ENCODE measurements at regions not wholly inside any gene's neighbourhood (a gene's known extent, or its start where the extent isn't known, plus 50 kb on each side); places are given as distances from the start of the nearest gene placed in this dataset.

- TF ChIP-seq SPI1 (IDR thresholded peaks at IDR 0.05; ENCODE audit: borderline replicate concordance, low read depth) (no peak), POLR2AphosphoS5 (IDR thresholded peaks at IDR 0.05; ENCODE audit: low read depth) (no peak), GABPA (IDR thresholded peaks at IDR 0.05; ENCODE audit: low read depth) (no peak)
- TF ChIP-seq, protein P1, sequence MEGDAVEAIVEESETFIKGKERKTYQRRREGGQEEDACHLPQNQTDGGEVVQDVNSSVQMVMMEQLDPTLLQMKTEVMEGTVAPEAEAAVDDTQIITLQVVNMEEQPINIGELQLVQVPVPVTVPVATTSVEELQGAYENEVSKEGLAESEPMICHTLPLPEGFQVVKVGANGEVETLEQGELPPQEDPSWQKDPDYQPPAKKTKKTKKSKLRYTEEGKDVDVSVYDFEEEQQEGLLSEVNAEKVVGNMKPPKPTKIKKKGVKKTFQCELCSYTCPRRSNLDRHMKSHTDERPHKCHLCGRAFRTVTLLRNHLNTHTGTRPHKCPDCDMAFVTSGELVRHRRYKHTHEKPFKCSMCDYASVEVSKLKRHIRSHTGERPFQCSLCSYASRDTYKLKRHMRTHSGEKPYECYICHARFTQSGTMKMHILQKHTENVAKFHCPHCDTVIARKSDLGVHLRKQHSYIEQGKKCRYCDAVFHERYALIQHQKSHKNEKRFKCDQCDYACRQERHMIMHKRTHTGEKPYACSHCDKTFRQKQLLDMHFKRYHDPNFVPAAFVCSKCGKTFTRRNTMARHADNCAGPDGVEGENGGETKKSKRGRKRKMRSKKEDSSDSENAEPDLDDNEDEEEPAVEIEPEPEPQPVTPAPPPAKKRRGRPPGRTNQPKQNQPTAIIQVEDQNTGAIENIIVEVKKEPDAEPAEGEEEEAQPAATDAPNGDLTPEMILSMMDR (IDR thresholded peaks at IDR 0.05; ENCODE audit: insufficient read depth, low read length): no peak
- TF ChIP-seq, protein P2, sequence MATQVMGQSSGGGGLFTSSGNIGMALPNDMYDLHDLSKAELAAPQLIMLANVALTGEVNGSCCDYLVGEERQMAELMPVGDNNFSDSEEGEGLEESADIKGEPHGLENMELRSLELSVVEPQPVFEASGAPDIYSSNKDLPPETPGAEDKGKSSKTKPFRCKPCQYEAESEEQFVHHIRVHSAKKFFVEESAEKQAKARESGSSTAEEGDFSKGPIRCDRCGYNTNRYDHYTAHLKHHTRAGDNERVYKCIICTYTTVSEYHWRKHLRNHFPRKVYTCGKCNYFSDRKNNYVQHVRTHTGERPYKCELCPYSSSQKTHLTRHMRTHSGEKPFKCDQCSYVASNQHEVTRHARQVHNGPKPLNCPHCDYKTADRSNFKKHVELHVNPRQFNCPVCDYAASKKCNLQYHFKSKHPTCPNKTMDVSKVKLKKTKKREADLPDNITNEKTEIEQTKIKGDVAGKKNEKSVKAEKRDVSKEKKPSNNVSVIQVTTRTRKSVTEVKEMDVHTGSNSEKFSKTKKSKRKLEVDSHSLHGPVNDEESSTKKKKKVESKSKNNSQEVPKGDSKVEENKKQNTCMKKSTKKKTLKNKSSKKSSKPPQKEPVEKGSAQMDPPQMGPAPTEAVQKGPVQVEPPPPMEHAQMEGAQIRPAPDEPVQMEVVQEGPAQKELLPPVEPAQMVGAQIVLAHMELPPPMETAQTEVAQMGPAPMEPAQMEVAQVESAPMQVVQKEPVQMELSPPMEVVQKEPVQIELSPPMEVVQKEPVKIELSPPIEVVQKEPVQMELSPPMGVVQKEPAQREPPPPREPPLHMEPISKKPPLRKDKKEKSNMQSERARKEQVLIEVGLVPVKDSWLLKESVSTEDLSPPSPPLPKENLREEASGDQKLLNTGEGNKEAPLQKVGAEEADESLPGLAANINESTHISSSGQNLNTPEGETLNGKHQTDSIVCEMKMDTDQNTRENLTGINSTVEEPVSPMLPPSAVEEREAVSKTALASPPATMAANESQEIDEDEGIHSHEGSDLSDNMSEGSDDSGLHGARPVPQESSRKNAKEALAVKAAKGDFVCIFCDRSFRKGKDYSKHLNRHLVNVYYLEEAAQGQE (IDR thresholded peaks at IDR 0.05; ENCODE audit: insufficient replicate concordance, low read depth): no peak
- DNase-seq (ENCODE audit: low read depth in 1 of 2, low spot score in 1 of 2): no peak
Measured at GRCh38 chr11:43223026-43223425, 88.8 kb upstream of the API5 start.

GRCh38 chr11:43234881-43235280 lies 76.9 kb upstream of the API5 start:
- peaks cover 3% of the 10 kb centered on the region for H3K27me3 ChIP-seq (ENCODE audit: insufficient read depth, poor library complexity, severe bottlenecking)
- TF ChIP-seq, protein P1 (IDR thresholded peaks at IDR 0.05; ENCODE audit: insufficient read depth, low read length): no peak
- TF ChIP-seq POLR2AphosphoS5 (IDR thresholded peaks at IDR 0.05; ENCODE audit: low read depth): no peak
- no peak for TF ChIP-seq SPI1 (IDR thresholded peaks at IDR 0.05; ENCODE audit: borderline replicate concordance, low read depth)
- no peak for TF ChIP-seq GABPA (IDR thresholded peaks at IDR 0.05; ENCODE audit: low read depth)
- TF ChIP-seq, protein P2 (IDR thresholded peaks at IDR 0.05; ENCODE audit: insufficient replicate concordance, low read depth): no peak
- H3K4me3 ChIP-seq (replicated peaks; ENCODE audit: insufficient read depth, low read length): no peak overlapping the region
- no peak overlapping the region for H3K27ac ChIP-seq (replicated peaks)
- no peak for DNase-seq (ENCODE audit: low read depth in 1 of 2, low spot score in 1 of 2)

More at GRCh38 chr11:43223026-43223425, 88.8 kb upstream of the API5 start:
- no peak overlapping the region for H3K4me3 ChIP-seq (replicated peaks; ENCODE audit: insufficient read depth, low read length)
- H3K27ac ChIP-seq (replicated peaks): no peak overlapping the region
- no peaks in the 10 kb centered on the region for H3K27me3 ChIP-seq (ENCODE audit: insufficient read depth, poor library complexity, severe bottlenecking)

DNA sequence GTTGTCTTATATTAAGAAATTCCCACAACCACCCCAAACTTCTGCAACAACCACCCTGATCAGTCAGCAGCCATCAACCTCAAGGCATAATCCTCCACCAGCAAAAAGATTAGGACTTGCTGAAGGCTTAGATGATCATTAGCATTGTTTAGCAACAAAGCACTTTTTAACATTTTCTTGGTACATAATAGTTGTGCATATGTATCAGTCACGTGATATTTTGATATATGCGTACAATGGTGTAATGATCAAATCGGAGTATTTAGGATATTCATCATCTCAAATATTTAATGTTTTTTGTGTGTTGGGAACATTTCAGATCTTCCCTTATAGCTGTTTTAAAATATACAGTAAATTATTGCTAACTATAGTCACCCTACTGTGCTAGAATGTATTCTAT lies 73.5 kb upstream of the API5 start:
- no peak for TF ChIP-seq GABPA (IDR thresholded peaks at IDR 0.05; ENCODE audit: low read depth)
- TF ChIP-seq POLR2AphosphoS5 (IDR thresholded peaks at IDR 0.05; ENCODE audit: low read depth): no peak
- no peak for TF ChIP-seq SPI1 (IDR thresholded peaks at IDR 0.05; ENCODE audit: borderline replicate concordance, low read depth)
- TF ChIP-seq, protein P2 (IDR thresholded peaks at IDR 0.05; ENCODE audit: insufficient replicate concordance, low read depth): no peak
- TF ChIP-seq, protein P1 (IDR thresholded peaks at IDR 0.05; ENCODE audit: insufficient read depth, low read length): no peak
- Histone ChIP-seq H3K27me3 (ENCODE audit: insufficient read depth, poor library complexity, severe bottlenecking) (peaks cover 3% of the 10 kb centered on the region), H3K27ac (replicated peaks) (no peak overlapping the region), H3K4me3 (replicated peaks; ENCODE audit: insufficient read depth, low read length) (no peak overlapping the region)
- DNase-seq (ENCODE audit: low read depth in 1 of 2, low spot score in 1 of 2): no peak
